HepG2 (cell line): ENCODE measurements at regions not wholly inside any gene's neighbourhood (a gene's known extent, or its start where the extent isn't known, plus 50 kb on each side); places are given as distances from the start of the nearest gene placed in this dataset.

Experiments used
- ATAC-seq: fragments of 200-7000 bp; cut with Tn5 transposase; 3 replicates; pipeline ENCODE4 v1.9.1; 2020; ENCODE audit warnings: mild to moderate bottlenecking, moderate library complexity
- BruUV-seq: library from RNA; stranded (reverse); fragments of 400-500 nt; replicated peaks from 2 replicates; lab custom pipeline; 2021; lab: Mats Ljungman, UMichigan
- CTCF ChIA-PET: fragments of 300-600 bp; formaldehyde crosslinking; extraction: SDS; loops from one replicate; lab custom pipeline; 2021; ENCODE audit warnings: low total read pairs, inconsistent platforms, low intra/inter-chr PET ratio; lab: Yijun Ruan, JAX
- POLR2A ChIA-PET: fragments of 350-600 bp; sonication (Branson Sonifier 250); formaldehyde crosslinking; loops from one replicate; lab custom pipeline; 2020; ENCODE audit warnings: antibody characterized with exemption, inconsistent platforms; lab: Yijun Ruan, JAX
- DNase-seq: peaks from one replicate; pipeline ENCODE4 v3.0.0-alpha.2; 2015; ENCODE audit warnings: low spot score
- FAIRE-seq: peaks from 3 replicates; lab custom pipeline; 2011; peaks lifted over from hg19 to GRCh38; lab: Jason Lieb, UNC
- H2AFZ ChIP-seq: one replicate; pipeline ENCODE4 v1.6.1; 2011; ENCODE audit warnings: low read length, inconsistent platforms
- H3K27ac ChIP-seq: fragments of 300-600 bp; 3 replicates; pipeline ENCODE4 v1.8.0; 2011; ENCODE audit warnings: mixed run types, mild to moderate bottlenecking, mixed read lengths, low read length, inconsistent platforms; ENCODE audit not compliant: insufficient read depth; ENCODE audit errors: extremely low read length
- H3K27me3 ChIP-seq, 2 experiments: fragments of 200-600 bp in 1 of 2; 2 replicates in 1 of 2; 3 replicates in 1 of 2; pipeline versions ENCODE4 v1.6.0 to v1.8.0; 2011; ENCODE audit warnings: low read length in 2 of 2, mild to moderate bottlenecking in 2 of 2, moderate library complexity in 2 of 2, inconsistent platforms in 1 of 2; ENCODE audit not compliant: insufficient read depth in 2 of 2, control insufficient read depth in 1 of 2
- H3K36me3 ChIP-seq, 2 experiments: fragments of 200-600 bp in 1 of 2; replicated peaks in 1 of 2; 2 replicates in 1 of 2; 3 replicates in 1 of 2; pipeline versions ENCODE4 v1.5.1 to v1.8.0; 2011; ENCODE audit warnings: low read length in 2 of 2, inconsistent platforms in 1 of 2; ENCODE audit not compliant: insufficient read depth in 2 of 2, control insufficient read depth in 1 of 2
- H3K4me1 ChIP-seq: 2 replicates; pipeline ENCODE4 v1.5.1; 2012; ENCODE audit warnings: low read length, inconsistent platforms; ENCODE audit not compliant: insufficient read depth
- H3K4me2 ChIP-seq: 2 replicates; pipeline ENCODE4 v1.6.0; 2011; ENCODE audit warnings: low read depth, low read length, inconsistent platforms
- H3K4me3 ChIP-seq, 3 experiments: fragments of 200-600 bp in 1 of 3; sonication (generic), shearing (Covaris generic) in 1 of 3; replicated peaks in 1 of 3; 2 replicates each; pipeline ENCODE4 v1.5.1; 2011 to 2016; ENCODE audit warnings: low read length in 3 of 3, inconsistent platforms in 2 of 3, low read depth in 2 of 3, mild to moderate bottlenecking in 2 of 3, control low read depth in 1 of 3, mixed read lengths in 1 of 3; ENCODE audit not compliant: insufficient read depth in 1 of 3
- H3K79me2 ChIP-seq: one replicate; pipeline ENCODE4 v1.6.1; 2011; ENCODE audit warnings: low read length, inconsistent platforms; ENCODE audit not compliant: insufficient read depth
- H3K9ac ChIP-seq: 2 replicates; pipeline ENCODE4 v1.6.0; 2011; ENCODE audit warnings: mild to moderate bottlenecking, low read depth, low read length, inconsistent platforms; ENCODE audit not compliant: insufficient read depth
- H3K9me3 ChIP-seq: 2 replicates; pipeline ENCODE4 v1.5.1; 2012; ENCODE audit warnings: mild to moderate bottlenecking, low read length
- H4K20me1 ChIP-seq: 2 replicates; pipeline ENCODE4 v1.6.0; 2011; ENCODE audit warnings: inconsistent platforms, mild to moderate bottlenecking, low read length, moderate library complexity; ENCODE audit not compliant: insufficient read depth
- CC2D1A ChIP-seq: sonication (generic); formaldehyde crosslinking; IDR thresholded peaks from 2 replicates; pipeline ENCODE4 v1.8.1; 2023; ENCODE audit warnings: mild to moderate bottlenecking, missing genetic modification reagents
- HNRNPUL1 ChIP-seq: fragments of 200-400 bp; formaldehyde crosslinking; IDR thresholded peaks from 2 replicates; pipeline ENCODE4 v1.6.1; 2017; ENCODE audit warnings: low read depth, mild to moderate bottlenecking, low read length, moderate library complexity
- KDM4B ChIP-seq: sonication (generic); formaldehyde crosslinking; IDR thresholded peaks from 2 replicates; pipeline ENCODE4 v1.4.0; 2020; ENCODE audit warnings: missing genetic modification reagents
- MTA3 ChIP-seq: sonication (generic); formaldehyde crosslinking; IDR thresholded peaks from 2 replicates; pipeline ENCODE4 v1.4.0; 2020; ENCODE audit warnings: missing genetic modification reagents
- RARA ChIP-seq: IDR thresholded peaks from 2 replicates; pipeline ENCODE4 v1.6.1; 2016; ENCODE audit warnings: missing genetic modification reagents, missing compliant biosample characterization
- RBFOX2 ChIP-seq: fragments of 200-400 bp; formaldehyde crosslinking; IDR thresholded peaks from 2 replicates; pipeline ENCODE4 v1.6.1; 2017; ENCODE audit warnings: low read depth, mild to moderate bottlenecking, low read length
- SMAD1 ChIP-seq: sonication (generic); formaldehyde crosslinking; IDR thresholded peaks from 2 replicates; pipeline ENCODE4 v1.4.0; 2020; ENCODE audit warnings: missing genetic modification reagents, low read depth, mild to moderate bottlenecking, borderline replicate concordance
- WGBS: methylation state at CpG from one replicate; pipeline ENCODE4 v1.1.6; 2017; ENCODE audit warnings: low lambda C conversion rate; 5-methylcytosine and 5-hydroxymethylcytosine counted together
- in situ Hi-C: cut with HindIII; loops from 2 replicates; pipeline ENCODE4 v1.10.0; 2017; ENCODE audit warnings: low pct_unique_long_range_greater_than_20kb; ENCODE audit not compliant: extremely low pct_ligation_motif_present
- intact Hi-C: fragments of 100-400 bp; cut with micrococcal nuclease; formaldehyde crosslinking; loops from one replicate; pipeline ENCODE4 v1.10.0; 2022; ENCODE audit not compliant: unreplicated experiment
- TF ChIP-seq, protein P1 (sequence below): sonication (generic); formaldehyde crosslinking; IDR thresholded peaks from 2 replicates; pipeline ENCODE4 v1.5.1; 2020; ENCODE audit warnings: mild to moderate bottlenecking, missing genetic modification reagents, moderate library complexity
- TF ChIP-seq, protein P2 (sequence below): sonication (generic); formaldehyde crosslinking; IDR thresholded peaks from 2 replicates; pipeline ENCODE4 v1.9.0; 2021; ENCODE audit warnings: missing genetic modification reagents, mild to moderate bottlenecking, borderline replicate concordance
- TF ChIP-seq, protein P3 (sequence below): sonication (generic); formaldehyde crosslinking; IDR thresholded peaks from 2 replicates; pipeline ENCODE4 v1.5.0; 2020; ENCODE audit warnings: missing genetic modification reagents, mild to moderate bottlenecking, borderline replicate concordance
- TF ChIP-seq, protein P4 (sequence below): sonication (generic); formaldehyde crosslinking; IDR thresholded peaks from 2 replicates; pipeline ENCODE4 v1.5.0; 2020; ENCODE audit warnings: mild to moderate bottlenecking, low read depth, missing genetic modification reagents, borderline replicate concordance

DNA sequence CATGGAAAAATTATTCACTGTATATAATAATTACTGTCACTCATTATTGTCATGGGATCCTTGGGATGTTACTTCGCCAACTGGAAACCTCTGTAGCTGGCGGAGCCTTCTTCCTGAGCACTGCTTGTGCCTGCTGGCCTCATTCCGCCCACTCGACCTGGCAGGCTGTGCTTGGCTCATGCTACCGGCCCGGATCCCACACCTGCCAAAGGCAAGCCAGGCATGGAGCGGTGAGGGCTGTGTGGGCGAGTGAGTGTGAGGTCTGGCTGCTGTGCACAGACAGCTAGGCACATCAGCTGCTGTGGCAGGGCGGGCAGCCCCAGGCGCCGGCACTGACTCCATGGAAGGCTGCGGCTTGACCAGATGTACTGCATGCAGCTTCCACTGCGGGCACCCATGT lies 78.4 kb downstream of the DISP1 start:
- DNase-seq (no peak), FAIRE-seq (no peak), ATAC-seq (no peak)
- BruUV-seq, result no TSS peak
- H3K36me3 ChIP-seq, result no peaks in the 10 kb centered on the region
- no peaks in the 10 kb centered on the region for H3K79me2 ChIP-seq
- H2AFZ ChIP-seq, result no peak overlapping the region
- no peak overlapping the region for H3K4me2 ChIP-seq
- H3K27me3 ChIP-seq, result no peaks in the 10 kb centered on the region; a peak in 1 of 5 replicates
- ChIA-PET POLR2A (no interaction called here), CTCF (no interaction called here)
- intact Hi-C loops (no loop called here), in situ Hi-C loops (no loop called here)
- TF ChIP-seq, protein P1, sequence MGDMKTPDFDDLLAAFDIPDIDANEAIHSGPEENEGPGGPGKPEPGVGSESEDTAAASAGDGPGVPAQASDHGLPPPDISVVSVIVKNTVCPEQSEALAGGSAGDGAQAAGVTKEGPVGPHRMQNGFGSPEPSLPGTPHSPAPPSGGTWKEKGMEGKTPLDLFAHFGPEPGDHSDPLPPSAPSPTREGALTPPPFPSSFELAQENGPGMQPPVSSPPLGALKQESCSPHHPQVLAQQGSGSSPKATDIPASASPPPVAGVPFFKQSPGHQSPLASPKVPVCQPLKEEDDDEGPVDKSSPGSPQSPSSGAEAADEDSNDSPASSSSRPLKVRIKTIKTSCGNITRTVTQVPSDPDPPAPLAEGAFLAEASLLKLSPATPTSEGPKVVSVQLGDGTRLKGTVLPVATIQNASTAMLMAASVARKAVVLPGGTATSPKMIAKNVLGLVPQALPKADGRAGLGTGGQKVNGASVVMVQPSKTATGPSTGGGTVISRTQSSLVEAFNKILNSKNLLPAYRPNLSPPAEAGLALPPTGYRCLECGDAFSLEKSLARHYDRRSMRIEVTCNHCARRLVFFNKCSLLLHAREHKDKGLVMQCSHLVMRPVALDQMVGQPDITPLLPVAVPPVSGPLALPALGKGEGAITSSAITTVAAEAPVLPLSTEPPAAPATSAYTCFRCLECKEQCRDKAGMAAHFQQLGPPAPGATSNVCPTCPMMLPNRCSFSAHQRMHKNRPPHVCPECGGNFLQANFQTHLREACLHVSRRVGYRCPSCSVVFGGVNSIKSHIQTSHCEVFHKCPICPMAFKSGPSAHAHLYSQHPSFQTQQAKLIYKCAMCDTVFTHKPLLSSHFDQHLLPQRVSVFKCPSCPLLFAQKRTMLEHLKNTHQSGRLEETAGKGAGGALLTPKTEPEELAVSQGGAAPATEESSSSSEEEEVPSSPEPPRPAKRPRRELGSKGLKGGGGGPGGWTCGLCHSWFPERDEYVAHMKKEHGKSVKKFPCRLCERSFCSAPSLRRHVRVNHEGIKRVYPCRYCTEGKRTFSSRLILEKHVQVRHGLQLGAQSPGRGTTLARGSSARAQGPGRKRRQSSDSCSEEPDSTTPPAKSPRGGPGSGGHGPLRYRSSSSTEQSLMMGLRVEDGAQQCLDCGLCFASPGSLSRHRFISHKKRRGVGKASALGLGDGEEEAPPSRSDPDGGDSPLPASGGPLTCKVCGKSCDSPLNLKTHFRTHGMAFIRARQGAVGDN (CRISPR knock-in tag), result 0 out of 2 replicates have a peak, but pooled peaks have one; percentile 13
- TF ChIP-seq KDM4B (CRISPR knock-in tag), result no peak
- no peak for TF ChIP-seq SMAD1 (CRISPR knock-in tag)
- no peak overlapping the region for H3K27ac ChIP-seq
- H3K4me1 ChIP-seq, result peaks cover 41% of the 10 kb centered on the region
- H3K9me3 ChIP-seq, result no peaks in the 10 kb centered on the region
- H4K20me1 ChIP-seq, result no peaks in the 10 kb centered on the region
- WGBS, result 98% methylated on average over 7 of the region's 13 CpGs
- H3K9ac ChIP-seq, result no peak overlapping the region
- H3K4me3 ChIP-seq, result no peak overlapping the region

DNA sequence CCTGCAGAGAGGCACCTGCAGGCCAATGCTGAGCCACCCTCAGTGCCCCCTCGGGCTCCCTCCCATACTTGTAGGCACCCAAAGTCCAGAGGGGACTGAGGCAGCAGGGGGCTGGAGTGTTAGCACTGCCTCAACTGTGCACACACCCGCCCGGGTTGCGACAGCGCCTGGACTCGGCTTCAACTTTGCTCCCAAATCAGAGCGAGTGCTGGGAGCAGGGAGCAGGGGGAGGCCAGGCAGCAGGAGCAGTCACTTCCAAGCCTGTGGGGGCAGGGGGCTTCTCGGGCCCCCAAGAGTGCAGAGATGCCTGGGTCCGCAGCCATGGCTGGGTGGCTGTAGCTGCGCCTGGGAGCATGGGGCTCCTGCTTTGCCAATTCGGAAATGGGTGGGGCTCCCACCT lies 79.5 kb downstream of the DISP1 start:
- Histone ChIP-seq H3K9ac (no peak overlapping the region), H3K27ac (no peak overlapping the region), H3K79me2 (no peaks in the 10 kb centered on the region), H3K27me3 (no peaks in the 10 kb centered on the region; a peak in 1 of 5 replicates), H3K36me3 (no peaks in the 10 kb centered on the region), H3K4me1 (peaks cover 45% of the 10 kb centered on the region), H2AFZ (no peak overlapping the region), H3K9me3 (no peaks in the 10 kb centered on the region), H4K20me1 (no peaks in the 10 kb centered on the region), H3K4me2 (no peak overlapping the region), H3K4me3 (no peak overlapping the region; a peak in 1 of 6 replicates)
- intact Hi-C loops, result no loop called here
- ChIA-PET CTCF (no interaction called here), POLR2A (no interaction called here)
- peak; percentile 11 for DNase-seq
- in situ Hi-C loops, result no loop called here
- WGBS, result 50% methylated on average over 2 of the region's 11 CpGs
- no TSS peak for BruUV-seq
- no peak for FAIRE-seq
- peak; percentile 70 for ATAC-seq
- TF ChIP-seq, protein P2, sequence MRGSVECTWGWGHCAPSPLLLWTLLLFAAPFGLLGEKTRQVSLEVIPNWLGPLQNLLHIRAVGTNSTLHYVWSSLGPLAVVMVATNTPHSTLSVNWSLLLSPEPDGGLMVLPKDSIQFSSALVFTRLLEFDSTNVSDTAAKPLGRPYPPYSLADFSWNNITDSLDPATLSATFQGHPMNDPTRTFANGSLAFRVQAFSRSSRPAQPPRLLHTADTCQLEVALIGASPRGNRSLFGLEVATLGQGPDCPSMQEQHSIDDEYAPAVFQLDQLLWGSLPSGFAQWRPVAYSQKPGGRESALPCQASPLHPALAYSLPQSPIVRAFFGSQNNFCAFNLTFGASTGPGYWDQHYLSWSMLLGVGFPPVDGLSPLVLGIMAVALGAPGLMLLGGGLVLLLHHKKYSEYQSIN (CRISPR knock-in tag), result no peak
- TF ChIP-seq, protein P3, sequence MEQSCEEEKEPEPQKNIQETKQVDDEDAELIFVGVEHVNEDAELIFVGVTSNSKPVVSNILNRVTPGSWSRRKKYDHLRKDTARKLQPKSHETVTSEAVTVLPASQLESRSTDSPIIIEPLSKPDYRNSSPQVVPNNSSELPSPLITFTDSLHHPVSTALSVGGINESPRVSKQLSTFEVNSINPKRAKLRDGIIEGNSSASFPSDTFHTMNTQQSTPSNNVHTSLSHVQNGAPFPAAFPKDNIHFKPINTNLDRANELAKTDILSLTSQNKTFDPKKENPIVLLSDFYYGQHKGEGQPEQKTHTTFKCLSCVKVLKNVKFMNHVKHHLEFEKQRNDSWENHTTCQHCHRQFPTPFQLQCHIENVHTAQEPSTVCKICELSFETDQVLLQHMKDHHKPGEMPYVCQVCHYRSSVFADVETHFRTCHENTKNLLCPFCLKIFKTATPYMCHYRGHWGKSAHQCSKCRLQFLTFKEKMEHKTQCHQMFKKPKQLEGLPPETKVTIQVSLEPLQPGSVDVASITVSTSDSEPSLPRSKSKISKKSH (CRISPR knock-in tag), result 0 out of 2 replicates have a peak, but pooled peaks have one; percentile 23
- TF ChIP-seq, protein P4, sequence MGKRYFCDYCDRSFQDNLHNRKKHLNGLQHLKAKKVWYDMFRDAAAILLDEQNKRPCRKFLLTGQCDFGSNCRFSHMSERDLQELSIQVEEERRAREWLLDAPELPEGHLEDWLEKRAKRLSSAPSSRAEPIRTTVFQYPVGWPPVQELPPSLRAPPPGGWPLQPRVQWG (CRISPR knock-in tag), result no peak
- TF ChIP-seq CC2D1A (no peak), MTA3 (no peak), RARA (CRISPR knock-in tag) (0 out of 2 replicates have a peak, but pooled peaks have one; percentile 16), HNRNPUL1 (no peak), RBFOX2 (no peak)
